Esophagus squamous epithelium (tissue), 4 donors: ENCODE measurements at regions not wholly inside any gene's neighbourhood (a gene's known extent, or its start where the extent isn't known, plus 50 kb on each side); places are given as distances from the start of the nearest gene placed in this dataset.

Experiments
- CTCF ChIP-seq, 6 experiments: fragments of 450-650 bp in 4 of 6; fragments of 200-600 bp in 2 of 6; sonication (generic) in 2 of 6; IDR thresholded peaks; one replicate each; pipeline ENCODE4 v1.5.1; 2016 to 2019; ENCODE audit warnings: antibody characterized with exemption in 6 of 6, mild to moderate bottlenecking in 4 of 6, moderate library complexity in 4 of 6
- POLR2A ChIP-seq, 4 donors: fragments of 450-650 bp; IDR thresholded peaks; one replicate each; pipeline ENCODE4 v1.6.1; 2017; ENCODE audit warnings: antibody characterized with exemption in 4 of 4, mild to moderate bottlenecking in 4 of 4, moderate library complexity in 3 of 4

- TF ChIP-seq CTCF (IDR thresholded peaks at IDR 0.05) (no peak), POLR2A (IDR thresholded peaks at IDR 0.05) (no peak)
These were observed 53.7 kb upstream of the ZNF280D start for GRCh38 chr15:56786966-56787365.
